ENCODE measurements at regions not wholly inside any gene's neighbourhood (a gene's known extent, or its start where the extent isn't known, plus 50 kb on each side); places are given as distances from the start of the nearest gene placed in this dataset.

DNA sequence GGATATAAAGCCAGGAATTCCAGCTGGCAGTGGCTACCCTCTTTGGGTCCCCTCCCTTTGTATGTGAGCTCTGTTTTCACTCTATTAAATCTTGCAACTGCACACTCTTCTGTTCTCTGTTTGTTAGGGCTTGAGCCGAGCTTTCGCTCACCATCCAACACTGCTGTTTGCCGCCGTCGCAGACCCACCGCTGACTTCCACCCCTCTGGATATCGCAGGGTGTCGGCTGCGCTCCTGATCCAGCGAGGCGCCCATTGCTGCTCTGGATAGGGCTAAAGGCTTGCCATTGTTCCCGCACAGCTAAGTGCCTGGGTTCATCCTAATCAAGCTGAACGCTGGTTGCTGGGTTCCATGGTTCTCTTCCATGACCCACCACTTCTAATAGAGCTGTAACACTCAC, 1433.5 kb upstream of the ADGRB3 start:
- CTCF ChIA-PET, result no interaction called here
- no peaks in the 10 kb centered on the region for H3K4me1 ChIP-seq (ENCODE audit: insufficient read depth, low read length)
- BruUV-seq (replicated peaks), result no TSS peak
- H2AFZ ChIP-seq (ENCODE audit: low read length), result no peak overlapping the region
- H3K9me2 ChIP-seq (replicated peaks; ENCODE audit: low read length), result no peaks in the 10 kb centered on the region
- POLR2A ChIA-PET (ENCODE audit: unreplicated experiment), result no interaction called here
- H3K79me2 ChIP-seq (ENCODE audit: low read length), result no peaks in the 10 kb centered on the region
- H4K20me1 ChIP-seq (ENCODE audit: low read length), result no peaks in the 10 kb centered on the region
- no peaks in the 10 kb centered on the region for H3K27me3 ChIP-seq (ENCODE audit: low read length)
- H3F3A ChIP-seq (ENCODE audit: low read length, unreplicated experiment), result no peaks in the 10 kb centered on the region
- intact Hi-C loops (cut with micrococcal nuclease), result no loop called here
- no peak overlapping the region for H3K27ac ChIP-seq (ENCODE audit: low read length)
- no peaks in the 10 kb centered on the region for H3K9me3 ChIP-seq (ENCODE audit: low read length)
- H3K4me2 ChIP-seq (ENCODE audit: low read length), result no peak overlapping the region
- no peak overlapping the region for H3K9ac ChIP-seq (ENCODE audit: low read length)
- DNase-seq (no peak), ATAC-seq (no peak)
- H3K36me3 ChIP-seq (ENCODE audit: low read depth, low read length), result no peaks in the 10 kb centered on the region
- no peak for TF ChIP-seq EZH2 (IDR thresholded peaks at IDR 0.05; ENCODE audit: low read length, unreplicated experiment)
- TF ChIP-seq, protein P1, sequence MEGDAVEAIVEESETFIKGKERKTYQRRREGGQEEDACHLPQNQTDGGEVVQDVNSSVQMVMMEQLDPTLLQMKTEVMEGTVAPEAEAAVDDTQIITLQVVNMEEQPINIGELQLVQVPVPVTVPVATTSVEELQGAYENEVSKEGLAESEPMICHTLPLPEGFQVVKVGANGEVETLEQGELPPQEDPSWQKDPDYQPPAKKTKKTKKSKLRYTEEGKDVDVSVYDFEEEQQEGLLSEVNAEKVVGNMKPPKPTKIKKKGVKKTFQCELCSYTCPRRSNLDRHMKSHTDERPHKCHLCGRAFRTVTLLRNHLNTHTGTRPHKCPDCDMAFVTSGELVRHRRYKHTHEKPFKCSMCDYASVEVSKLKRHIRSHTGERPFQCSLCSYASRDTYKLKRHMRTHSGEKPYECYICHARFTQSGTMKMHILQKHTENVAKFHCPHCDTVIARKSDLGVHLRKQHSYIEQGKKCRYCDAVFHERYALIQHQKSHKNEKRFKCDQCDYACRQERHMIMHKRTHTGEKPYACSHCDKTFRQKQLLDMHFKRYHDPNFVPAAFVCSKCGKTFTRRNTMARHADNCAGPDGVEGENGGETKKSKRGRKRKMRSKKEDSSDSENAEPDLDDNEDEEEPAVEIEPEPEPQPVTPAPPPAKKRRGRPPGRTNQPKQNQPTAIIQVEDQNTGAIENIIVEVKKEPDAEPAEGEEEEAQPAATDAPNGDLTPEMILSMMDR (conservative IDR thresholded peaks at IDR 0.05; ENCODE audit: low read depth, low read length), result no peak
- TF ChIP-seq EZH2phosphoT487 (IDR thresholded peaks at IDR 0.05; ENCODE audit: borderline replicate concordance, low read length), result no peak
- H3K4me3 ChIP-seq (ENCODE audit: low read length), result no peak overlapping the region

DNA sequence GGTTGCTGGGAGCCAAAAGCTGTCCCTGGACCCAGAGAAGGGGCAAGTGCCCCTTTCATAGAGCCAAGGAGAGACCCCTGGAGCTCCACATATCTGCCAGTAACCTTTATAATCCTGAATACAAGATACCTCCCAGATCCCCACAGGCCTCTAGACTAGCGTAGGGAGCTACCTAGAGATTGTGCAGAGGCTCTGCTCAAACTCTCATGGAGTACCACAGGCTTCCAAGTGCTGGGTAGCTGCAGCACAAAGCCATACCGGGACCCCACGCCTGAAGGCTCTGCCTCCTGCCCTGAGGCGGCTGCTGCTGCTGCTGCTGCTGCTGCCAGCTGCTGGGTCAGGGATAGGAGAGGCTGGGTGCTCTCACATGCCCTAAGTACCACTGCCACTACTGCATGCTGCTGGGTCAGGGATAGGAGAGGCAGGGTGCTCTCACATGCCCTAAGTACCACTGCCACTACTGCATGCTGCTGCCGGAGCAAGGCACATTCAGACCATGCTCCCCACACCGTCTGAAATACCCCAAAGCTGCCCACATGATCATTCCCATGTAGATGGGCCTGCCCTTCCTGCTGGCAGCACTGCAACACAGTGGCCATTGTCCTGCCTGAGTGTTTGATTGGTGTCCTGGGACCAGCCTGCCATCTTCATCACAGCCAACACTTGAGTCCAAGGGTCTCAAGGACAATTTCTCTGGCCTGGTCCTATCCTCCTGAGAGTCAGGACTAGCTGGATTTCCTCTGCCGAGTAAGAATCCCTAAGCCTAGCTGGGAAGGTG, 1434.3 kb upstream of the ADGRB3 start:
- H3K27ac ChIP-seq (ENCODE audit: low read length), result no peak overlapping the region
- BruUV-seq (replicated peaks), result no TSS peak
- H3K9ac ChIP-seq (ENCODE audit: low read length), result no peak overlapping the region
- H3K79me2 ChIP-seq (ENCODE audit: low read length), result no peaks in the 10 kb centered on the region
- DNase-seq (no peak), ATAC-seq (no peak)
- H3K4me1 ChIP-seq (ENCODE audit: insufficient read depth, low read length), result no peaks in the 10 kb centered on the region
- H3K9me3 ChIP-seq (ENCODE audit: low read length), result no peaks in the 10 kb centered on the region
- H3K9me2 ChIP-seq (replicated peaks; ENCODE audit: low read length), result no peaks in the 10 kb centered on the region
- H3F3A ChIP-seq (ENCODE audit: low read length, unreplicated experiment), result no peaks in the 10 kb centered on the region
- no peak for TF ChIP-seq EZH2phosphoT487 (IDR thresholded peaks at IDR 0.05; ENCODE audit: borderline replicate concordance, low read length)
- TF ChIP-seq, protein P1 (conservative IDR thresholded peaks at IDR 0.05; ENCODE audit: low read depth, low read length), result no peak
- TF ChIP-seq EZH2 (IDR thresholded peaks at IDR 0.05; ENCODE audit: low read length, unreplicated experiment), result no peak
- POLR2A ChIA-PET (ENCODE audit: unreplicated experiment), result no interaction called here
- intact Hi-C loops (cut with micrococcal nuclease), result no loop called here
- H2AFZ ChIP-seq (ENCODE audit: low read length), result no peak overlapping the region
- CTCF ChIA-PET, result no interaction called here
- H3K4me3 ChIP-seq (ENCODE audit: low read length), result no peak overlapping the region
- H3K4me2 ChIP-seq (ENCODE audit: low read length), result no peak overlapping the region
- no peaks in the 10 kb centered on the region for H3K36me3 ChIP-seq (ENCODE audit: low read depth, low read length)
- no peaks in the 10 kb centered on the region for H3K27me3 ChIP-seq (ENCODE audit: low read length)
- H4K20me1 ChIP-seq (ENCODE audit: low read length), result no peaks in the 10 kb centered on the region

DNA sequence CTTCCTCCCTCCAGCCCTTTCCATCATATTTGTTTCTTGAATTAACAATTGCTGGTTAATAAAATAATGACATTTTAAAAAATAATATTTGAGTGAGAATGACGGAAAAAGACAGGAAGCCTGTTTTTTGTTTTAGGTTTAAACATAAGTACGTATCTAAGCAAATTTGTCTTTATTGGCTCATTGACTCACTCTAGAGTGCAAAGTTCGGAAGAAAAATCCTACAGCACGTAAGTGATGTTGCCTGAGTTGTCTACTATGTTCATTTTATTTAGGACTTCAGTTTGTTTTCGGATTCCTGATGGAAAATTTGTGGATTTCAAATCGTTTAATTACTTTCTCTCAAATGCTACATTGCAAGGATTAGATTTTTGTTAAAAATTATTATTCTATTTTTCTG, 1435.7 kb upstream of the ADGRB3 start:
- Histone ChIP-seq H3K4me2 (ENCODE audit: low read length) (no peak overlapping the region), H3K36me3 (ENCODE audit: low read depth, low read length) (no peaks in the 10 kb centered on the region), H3K4me3 (ENCODE audit: low read length) (no peak overlapping the region), H3K27ac (ENCODE audit: low read length) (no peak overlapping the region), H4K20me1 (ENCODE audit: low read length) (no peaks in the 10 kb centered on the region), H3K9me3 (ENCODE audit: low read length) (no peaks in the 10 kb centered on the region), H3K4me1 (ENCODE audit: insufficient read depth, low read length) (no peaks in the 10 kb centered on the region), H2AFZ (ENCODE audit: low read length) (no peak overlapping the region), H3K9me2 (replicated peaks; ENCODE audit: low read length) (no peaks in the 10 kb centered on the region), H3K27me3 (ENCODE audit: low read length) (no peaks in the 10 kb centered on the region), H3F3A (ENCODE audit: low read length, unreplicated experiment) (no peaks in the 10 kb centered on the region), H3K79me2 (ENCODE audit: low read length) (no peaks in the 10 kb centered on the region), H3K9ac (ENCODE audit: low read length) (no peak overlapping the region)
- TF ChIP-seq, protein P1 (conservative IDR thresholded peaks at IDR 0.05; ENCODE audit: low read depth, low read length), result no peak
- TF ChIP-seq EZH2phosphoT487 (IDR thresholded peaks at IDR 0.05; ENCODE audit: borderline replicate concordance, low read length) (no peak), EZH2 (IDR thresholded peaks at IDR 0.05; ENCODE audit: low read length, unreplicated experiment) (no peak)
- CTCF ChIA-PET, result no interaction called here
- no peak for DNase-seq
- POLR2A ChIA-PET (ENCODE audit: unreplicated experiment), result no interaction called here
- BruUV-seq (replicated peaks), result no TSS peak
- no peak for ATAC-seq
- intact Hi-C loops (cut with micrococcal nuclease), result no loop called here
